ENCODE measurements at regions not wholly inside any gene's neighbourhood (a gene's known extent, or its start where the extent isn't known, plus 50 kb on each side); places are given as distances from the start of the nearest gene placed in this dataset.

DNA sequence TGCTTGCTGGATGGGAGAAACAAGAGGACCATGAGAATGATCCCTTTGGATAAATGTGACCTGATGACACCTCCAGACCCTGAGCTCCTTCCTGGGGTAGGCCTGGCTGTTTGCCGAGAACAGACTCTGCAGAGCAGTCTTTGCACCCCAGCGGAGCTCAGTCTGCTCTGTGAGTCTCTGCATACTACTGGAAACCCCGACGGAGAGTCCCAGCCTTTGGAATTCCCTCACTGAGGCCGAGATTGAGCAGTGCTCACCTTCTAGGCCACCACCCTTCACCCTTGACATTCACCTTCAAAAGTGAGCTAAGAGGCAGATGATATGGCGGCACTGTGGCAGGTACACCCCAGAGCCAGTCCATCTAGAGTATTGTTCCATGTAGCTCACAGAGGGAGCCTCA, 172.2 kb upstream of the CDH13 start:
- TF ChIP-seq, protein P1, sequence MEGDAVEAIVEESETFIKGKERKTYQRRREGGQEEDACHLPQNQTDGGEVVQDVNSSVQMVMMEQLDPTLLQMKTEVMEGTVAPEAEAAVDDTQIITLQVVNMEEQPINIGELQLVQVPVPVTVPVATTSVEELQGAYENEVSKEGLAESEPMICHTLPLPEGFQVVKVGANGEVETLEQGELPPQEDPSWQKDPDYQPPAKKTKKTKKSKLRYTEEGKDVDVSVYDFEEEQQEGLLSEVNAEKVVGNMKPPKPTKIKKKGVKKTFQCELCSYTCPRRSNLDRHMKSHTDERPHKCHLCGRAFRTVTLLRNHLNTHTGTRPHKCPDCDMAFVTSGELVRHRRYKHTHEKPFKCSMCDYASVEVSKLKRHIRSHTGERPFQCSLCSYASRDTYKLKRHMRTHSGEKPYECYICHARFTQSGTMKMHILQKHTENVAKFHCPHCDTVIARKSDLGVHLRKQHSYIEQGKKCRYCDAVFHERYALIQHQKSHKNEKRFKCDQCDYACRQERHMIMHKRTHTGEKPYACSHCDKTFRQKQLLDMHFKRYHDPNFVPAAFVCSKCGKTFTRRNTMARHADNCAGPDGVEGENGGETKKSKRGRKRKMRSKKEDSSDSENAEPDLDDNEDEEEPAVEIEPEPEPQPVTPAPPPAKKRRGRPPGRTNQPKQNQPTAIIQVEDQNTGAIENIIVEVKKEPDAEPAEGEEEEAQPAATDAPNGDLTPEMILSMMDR (IDR thresholded peaks at IDR 0.05; ENCODE audit: control extremely low read depth in 1 of 3, insufficient read depth in 1 of 3, low read depth in 1 of 3, low read length in 3 of 3), result no peak
- TF ChIP-seq, protein P2, sequence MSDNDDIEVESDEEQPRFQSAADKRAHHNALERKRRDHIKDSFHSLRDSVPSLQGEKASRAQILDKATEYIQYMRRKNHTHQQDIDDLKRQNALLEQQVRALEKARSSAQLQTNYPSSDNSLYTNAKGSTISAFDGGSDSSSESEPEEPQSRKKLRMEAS (IDR thresholded peaks at IDR 0.05), result no peak
- TF ChIP-seq SP4 (IDR thresholded peaks at IDR 0.05; ENCODE audit: low read length), result no peak
- no peak for TF ChIP-seq POLR2AphosphoS5 (IDR thresholded peaks at IDR 0.05; ENCODE audit: low read depth, low read length)
- no peak for TF ChIP-seq TBP (IDR thresholded peaks at IDR 0.05; ENCODE audit: low read depth, low read length)
- TF ChIP-seq FOSL1 (IDR thresholded peaks at IDR 0.05; ENCODE audit: insufficient read depth, low read depth, low read length), result no peak
- no peak for TF ChIP-seq RAD21 (IDR thresholded peaks at IDR 0.05 in 1 of 2, conservative IDR thresholded peaks at IDR 0.05 in 1 of 2; ENCODE audit: low read depth in 2 of 2, low read length in 2 of 2)
- TF ChIP-seq GABPA (IDR thresholded peaks at IDR 0.05; ENCODE audit: borderline replicate concordance, insufficient read depth, low read length), result no peak
- no peak for TF ChIP-seq CEBPB (IDR thresholded peaks at IDR 0.05; ENCODE audit: low read depth, low read length)
- TF ChIP-seq KDM5A (IDR thresholded peaks at IDR 0.05; ENCODE audit: low read length), result no peak
- no peak for TF ChIP-seq EZH2 (IDR thresholded peaks at IDR 0.05; ENCODE audit: low read depth, low read length, severe bottlenecking)

Measured in H1 (cell line).